HepG2 (cell line): ENCODE measurements at regions not wholly inside any gene's neighbourhood (a gene's known extent, or its start where the extent isn't known, plus 50 kb on each side); places are given as distances from the start of the nearest gene placed in this dataset.

Source experiments
- ATAC-seq: fragments of 200-7000 bp; cut with Tn5 transposase; 3 replicates; pipeline ENCODE4 v1.9.1; 2020; ENCODE audit warnings: mild to moderate bottlenecking, moderate library complexity
- BruUV-seq: library from RNA; stranded (reverse); fragments of 400-500 nt; replicated peaks from 2 replicates; lab custom pipeline; 2021; lab: Mats Ljungman, UMichigan
- CTCF ChIA-PET: fragments of 300-600 bp; formaldehyde crosslinking; extraction: SDS; loops from one replicate; lab custom pipeline; 2021; ENCODE audit warnings: low total read pairs, inconsistent platforms, low intra/inter-chr PET ratio; lab: Yijun Ruan, JAX
- POLR2A ChIA-PET: fragments of 350-600 bp; sonication (Branson Sonifier 250); formaldehyde crosslinking; loops from one replicate; lab custom pipeline; 2020; ENCODE audit warnings: antibody characterized with exemption, inconsistent platforms; lab: Yijun Ruan, JAX
- DNase-seq: peaks from one replicate; pipeline ENCODE4 v3.0.0-alpha.2; 2015; ENCODE audit warnings: low spot score
- FAIRE-seq: peaks from 3 replicates; lab custom pipeline; 2011; peaks lifted over from hg19 to GRCh38; lab: Jason Lieb, UNC
- H2AFZ ChIP-seq: one replicate; pipeline ENCODE4 v1.6.1; 2011; ENCODE audit warnings: low read length, inconsistent platforms
- H3K27ac ChIP-seq: fragments of 300-600 bp; 3 replicates; pipeline ENCODE4 v1.8.0; 2011; ENCODE audit warnings: mixed run types, mild to moderate bottlenecking, mixed read lengths, low read length, inconsistent platforms; ENCODE audit not compliant: insufficient read depth; ENCODE audit errors: extremely low read length
- H3K27me3 ChIP-seq, 2 experiments: fragments of 200-600 bp in 1 of 2; 2 replicates in 1 of 2; 3 replicates in 1 of 2; pipeline versions ENCODE4 v1.6.0 to v1.8.0; 2011; ENCODE audit warnings: low read length in 2 of 2, mild to moderate bottlenecking in 2 of 2, moderate library complexity in 2 of 2, inconsistent platforms in 1 of 2; ENCODE audit not compliant: insufficient read depth in 2 of 2, control insufficient read depth in 1 of 2
- H3K36me3 ChIP-seq, 2 experiments: fragments of 200-600 bp in 1 of 2; replicated peaks in 1 of 2; 2 replicates in 1 of 2; 3 replicates in 1 of 2; pipeline versions ENCODE4 v1.5.1 to v1.8.0; 2011; ENCODE audit warnings: low read length in 2 of 2, inconsistent platforms in 1 of 2; ENCODE audit not compliant: insufficient read depth in 2 of 2, control insufficient read depth in 1 of 2
- H3K4me1 ChIP-seq: 2 replicates; pipeline ENCODE4 v1.5.1; 2012; ENCODE audit warnings: low read length, inconsistent platforms; ENCODE audit not compliant: insufficient read depth
- H3K4me2 ChIP-seq: 2 replicates; pipeline ENCODE4 v1.6.0; 2011; ENCODE audit warnings: low read depth, low read length, inconsistent platforms
- H3K4me3 ChIP-seq, 3 experiments: fragments of 200-600 bp in 1 of 3; sonication (generic), shearing (Covaris generic) in 1 of 3; replicated peaks in 1 of 3; 2 replicates each; pipeline ENCODE4 v1.5.1; 2011 to 2016; ENCODE audit warnings: low read length in 3 of 3, inconsistent platforms in 2 of 3, low read depth in 2 of 3, mild to moderate bottlenecking in 2 of 3, control low read depth in 1 of 3, mixed read lengths in 1 of 3; ENCODE audit not compliant: insufficient read depth in 1 of 3
- H3K79me2 ChIP-seq: one replicate; pipeline ENCODE4 v1.6.1; 2011; ENCODE audit warnings: low read length, inconsistent platforms; ENCODE audit not compliant: insufficient read depth
- H3K9ac ChIP-seq: 2 replicates; pipeline ENCODE4 v1.6.0; 2011; ENCODE audit warnings: mild to moderate bottlenecking, low read depth, low read length, inconsistent platforms; ENCODE audit not compliant: insufficient read depth
- H3K9me3 ChIP-seq: 2 replicates; pipeline ENCODE4 v1.5.1; 2012; ENCODE audit warnings: mild to moderate bottlenecking, low read length
- H4K20me1 ChIP-seq: 2 replicates; pipeline ENCODE4 v1.6.0; 2011; ENCODE audit warnings: inconsistent platforms, mild to moderate bottlenecking, low read length, moderate library complexity; ENCODE audit not compliant: insufficient read depth
- BORCS8-MEF2B ChIP-seq: sonication (generic); formaldehyde crosslinking; IDR thresholded peaks from 2 replicates; pipeline ENCODE4 v1.8.0; 2022; ENCODE audit warnings: mild to moderate bottlenecking, missing genetic modification reagents
- GLI4 ChIP-seq: sonication (generic); formaldehyde crosslinking; IDR thresholded peaks from 2 replicates; pipeline ENCODE4 v1.5.1; 2020; ENCODE audit warnings: missing genetic modification reagents, mild to moderate bottlenecking, moderate library complexity, borderline replicate concordance
- MEIS1 ChIP-seq: sonication (generic); formaldehyde crosslinking; IDR thresholded peaks from 2 replicates; pipeline ENCODE4 v1.9.0; 2021; ENCODE audit warnings: mild to moderate bottlenecking, missing genetic modification reagents, moderate library complexity, borderline replicate concordance
- MXD4 ChIP-seq: IDR thresholded peaks from 2 replicates; pipeline ENCODE4 v1.6.1; 2016; ENCODE audit warnings: mild to moderate bottlenecking, missing biosample characterization, missing genetic modification reagents
- TAF15 ChIP-seq: fragments of 200-400 bp; formaldehyde crosslinking; IDR thresholded peaks from one replicate; pipeline ENCODE4 v1.6.1; 2018; ENCODE audit warnings: mild to moderate bottlenecking, low read depth, low read length; ENCODE audit not compliant: poor library complexity, severe bottlenecking
- TP53 ChIP-seq: sonication (generic); formaldehyde crosslinking; conservative IDR thresholded peaks from 2 replicates; pipeline ENCODE4 v1.4.0; 2020; ENCODE audit warnings: missing genetic modification reagents
- WGBS: methylation state at CpG from one replicate; pipeline ENCODE4 v1.1.6; 2017; ENCODE audit warnings: low lambda C conversion rate; 5-methylcytosine and 5-hydroxymethylcytosine counted together
- in situ Hi-C: cut with HindIII; loops from 2 replicates; pipeline ENCODE4 v1.10.0; 2017; ENCODE audit warnings: low pct_unique_long_range_greater_than_20kb; ENCODE audit not compliant: extremely low pct_ligation_motif_present
- intact Hi-C: fragments of 100-400 bp; cut with micrococcal nuclease; formaldehyde crosslinking; loops from one replicate; pipeline ENCODE4 v1.10.0; 2022; ENCODE audit not compliant: unreplicated experiment
- TF ChIP-seq, protein P1 (sequence below): sonication (generic); formaldehyde crosslinking; IDR thresholded peaks from 2 replicates; pipeline ENCODE4 v1.4.0; 2020; ENCODE audit warnings: mild to moderate bottlenecking, missing genetic modification reagents
- TF ChIP-seq, protein P2 (sequence below): sonication (generic); formaldehyde crosslinking; IDR thresholded peaks from 2 replicates; pipeline ENCODE4 v1.5.0; 2020; ENCODE audit warnings: mild to moderate bottlenecking, missing genetic modification reagents
- TF ChIP-seq, protein P3 (sequence below): sonication (generic); formaldehyde crosslinking; IDR thresholded peaks from 2 replicates; pipeline ENCODE4 v1.5.0; 2020; ENCODE audit warnings: missing genetic modification reagents, mild to moderate bottlenecking, borderline replicate concordance

DNA sequence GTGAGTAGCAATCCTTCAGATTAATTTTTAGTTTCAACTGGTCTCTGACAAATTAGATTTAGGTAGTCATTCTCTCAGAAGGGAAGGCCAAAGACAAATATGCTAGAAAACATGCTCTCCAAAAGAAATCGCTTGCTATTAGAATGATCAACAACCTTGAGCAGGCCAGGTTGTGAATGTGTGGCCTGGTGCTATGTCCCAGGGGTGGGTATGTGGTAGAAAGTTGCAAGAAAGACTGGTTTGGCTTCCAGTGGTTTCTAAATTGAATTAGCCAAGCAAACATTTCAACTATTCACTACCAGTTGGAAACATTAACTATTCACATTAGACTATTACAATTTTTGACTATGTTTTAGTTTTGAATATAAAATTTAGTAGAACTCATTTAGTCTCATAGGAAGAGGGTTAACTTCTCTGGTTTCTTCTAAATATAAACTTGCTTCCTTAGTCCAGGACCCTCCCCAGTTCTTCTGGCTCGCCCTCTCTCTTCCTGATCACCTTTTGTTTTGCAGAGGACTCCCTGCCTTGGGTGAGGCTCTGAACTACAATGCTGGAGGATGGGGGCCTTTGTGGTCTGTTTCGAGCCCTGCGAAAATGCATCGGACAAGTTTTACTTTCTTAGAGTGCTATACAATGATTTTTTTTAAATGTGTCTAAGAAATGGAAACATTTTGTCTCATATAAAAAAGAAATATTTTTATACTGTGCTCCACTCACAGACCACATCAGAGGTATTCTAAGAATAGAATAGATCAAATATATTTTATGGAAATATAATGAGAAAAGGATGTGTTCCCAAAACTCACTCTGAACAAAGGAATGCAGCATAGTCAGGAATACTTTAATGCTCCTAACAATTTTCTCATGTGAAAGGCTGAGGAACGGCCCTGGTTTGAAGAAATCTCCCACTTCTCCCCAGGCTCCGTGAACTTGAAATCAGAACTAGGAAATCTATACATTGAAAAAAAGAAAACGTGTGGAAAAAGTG lies 375.0 kb upstream of the ZEB2 start:
- ChIA-PET POLR2A (no interaction called here), CTCF (no interaction called here)
- H3K9me3 ChIP-seq: no peaks in the 10 kb centered on the region
- in situ Hi-C loops: no loop called here
- no peak overlapping the region for H2AFZ ChIP-seq
- FAIRE-seq: no peak
- no peaks in the 10 kb centered on the region for H3K27me3 ChIP-seq
- H4K20me1 ChIP-seq: no peaks in the 10 kb centered on the region
- no peaks in the 10 kb centered on the region for H3K36me3 ChIP-seq
- no peak for TF ChIP-seq MXD4 (CRISPR knock-in tag)
- TF ChIP-seq GLI4 (CRISPR knock-in tag): no peak
- no peak for TF ChIP-seq TP53 (CRISPR knock-in tag)
- TF ChIP-seq, protein P1, sequence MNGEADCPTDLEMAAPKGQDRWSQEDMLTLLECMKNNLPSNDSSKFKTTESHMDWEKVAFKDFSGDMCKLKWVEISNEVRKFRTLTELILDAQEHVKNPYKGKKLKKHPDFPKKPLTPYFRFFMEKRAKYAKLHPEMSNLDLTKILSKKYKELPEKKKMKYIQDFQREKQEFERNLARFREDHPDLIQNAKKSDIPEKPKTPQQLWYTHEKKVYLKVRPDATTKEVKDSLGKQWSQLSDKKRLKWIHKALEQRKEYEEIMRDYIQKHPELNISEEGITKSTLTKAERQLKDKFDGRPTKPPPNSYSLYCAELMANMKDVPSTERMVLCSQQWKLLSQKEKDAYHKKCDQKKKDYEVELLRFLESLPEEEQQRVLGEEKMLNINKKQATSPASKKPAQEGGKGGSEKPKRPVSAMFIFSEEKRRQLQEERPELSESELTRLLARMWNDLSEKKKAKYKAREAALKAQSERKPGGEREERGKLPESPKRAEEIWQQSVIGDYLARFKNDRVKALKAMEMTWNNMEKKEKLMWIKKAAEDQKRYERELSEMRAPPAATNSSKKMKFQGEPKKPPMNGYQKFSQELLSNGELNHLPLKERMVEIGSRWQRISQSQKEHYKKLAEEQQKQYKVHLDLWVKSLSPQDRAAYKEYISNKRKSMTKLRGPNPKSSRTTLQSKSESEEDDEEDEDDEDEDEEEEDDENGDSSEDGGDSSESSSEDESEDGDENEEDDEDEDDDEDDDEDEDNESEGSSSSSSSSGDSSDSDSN (CRISPR knock-in tag): no peak
- TF ChIP-seq, protein P2, sequence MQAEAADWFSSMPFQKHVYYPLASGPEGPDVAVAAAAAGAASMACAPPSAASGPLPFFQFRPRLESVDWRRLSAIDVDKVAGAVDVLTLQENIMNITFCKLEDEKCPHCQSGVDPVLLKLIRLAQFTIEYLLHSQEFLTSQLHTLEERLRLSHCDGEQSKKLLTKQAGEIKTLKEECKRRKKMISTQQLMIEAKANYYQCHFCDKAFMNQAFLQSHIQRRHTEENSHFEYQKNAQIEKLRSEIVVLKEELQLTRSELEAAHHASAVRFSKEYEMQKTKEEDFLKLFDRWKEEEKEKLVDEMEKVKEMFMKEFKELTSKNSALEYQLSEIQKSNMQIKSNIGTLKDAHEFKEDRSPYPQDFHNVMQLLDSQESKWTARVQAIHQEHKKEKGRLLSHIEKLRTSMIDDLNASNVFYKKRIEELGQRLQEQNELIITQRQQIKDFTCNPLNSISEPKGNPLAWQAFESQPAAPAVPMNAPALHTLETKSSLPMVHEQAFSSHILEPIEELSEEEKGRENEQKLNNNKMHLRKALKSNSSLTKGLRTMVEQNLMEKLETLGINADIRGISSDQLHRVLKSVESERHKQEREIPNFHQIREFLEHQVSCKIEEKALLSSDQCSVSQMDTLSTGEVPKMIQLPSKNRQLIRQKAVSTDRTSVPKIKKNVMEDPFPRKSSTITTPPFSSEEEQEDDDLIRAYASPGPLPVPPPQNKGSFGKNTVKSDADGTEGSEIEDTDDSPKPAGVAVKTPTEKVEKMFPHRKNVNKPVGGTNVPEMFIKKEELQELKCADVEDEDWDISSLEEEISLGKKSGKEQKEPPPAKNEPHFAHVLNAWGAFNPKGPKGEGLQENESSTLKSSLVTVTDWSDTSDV: no peak
- TF ChIP-seq, protein P3, sequence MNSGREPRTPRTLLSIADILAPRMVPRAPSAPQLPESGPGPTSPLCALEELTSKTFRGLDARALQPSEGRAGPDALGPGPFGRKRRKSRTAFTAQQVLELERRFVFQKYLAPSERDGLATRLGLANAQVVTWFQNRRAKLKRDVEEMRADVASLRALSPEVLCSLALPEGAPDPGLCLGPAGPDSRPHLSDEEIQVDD (CRISPR knock-in tag): no peak
- no peak for TF ChIP-seq BORCS8-MEF2B
- no peak for TF ChIP-seq MEIS1 (CRISPR knock-in tag)
- no peak for TF ChIP-seq TAF15
- TF ChIP-seq, all 625 proteins: peak for 0
- no TSS peak for BruUV-seq
- Histone ChIP-seq H3K4me2 (no peak overlapping the region), H3K4me1 (no peaks in the 10 kb centered on the region), H3K9ac (no peak overlapping the region), H3K27ac (no peak overlapping the region), H3K4me3 (no peak overlapping the region), H3K79me2 (no peaks in the 10 kb centered on the region)
- DNase-seq: no peak
- WGBS: 5% methylated on average over 8 of the region's 8 CpGs
- intact Hi-C loops: loop anchor here (5.0 kb wide), 1 partner anchor 733 kb away; no protein-coding TSS in a partner anchor
- no peak for ATAC-seq
